ENCODE measurements at regions not wholly inside any gene's neighbourhood (a gene's known extent, or its start where the extent isn't known, plus 50 kb on each side); places are given as distances from the start of the nearest gene placed in this dataset.
"Not testable (repeated sequence)": the region's sequence is repeated elsewhere in the genome, so short reads cannot be mapped to it uniquely, and the experiment has no call there.

DNA sequence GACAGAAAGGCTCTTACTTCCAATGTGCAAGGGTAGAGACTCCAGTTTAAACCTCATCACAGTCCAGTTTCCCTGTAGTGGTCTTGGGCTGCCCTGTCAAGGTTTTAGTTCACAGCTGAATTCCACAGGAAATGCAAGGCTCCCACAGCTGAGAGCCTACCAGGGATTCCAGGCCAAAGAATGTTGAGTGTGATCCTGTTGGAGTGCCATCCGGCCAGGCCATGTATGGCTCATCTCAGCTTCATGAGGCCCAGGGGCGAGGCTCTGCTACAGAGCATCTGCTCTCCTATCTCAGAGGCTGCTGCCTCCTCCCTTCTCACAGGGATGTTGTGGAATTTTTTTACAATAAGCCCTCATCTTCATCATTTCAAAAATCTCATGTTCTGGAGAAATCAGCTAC, 239.8 kb upstream of the CCL2 start:
- Histone ChIP-seq H3K4me3 (no peak overlapping the region), H3K36me3 (replicated peaks in 1 of 2) (no peaks in the 10 kb centered on the region), H3K9me3 (replicated peaks in 1 of 3) (no peaks in the 10 kb centered on the region), H3K27ac (no peak overlapping the region), H3K4me1 (replicated peaks in 1 of 2) (no peaks in the 10 kb centered on the region), H3K27me3 (no peaks in the 10 kb centered on the region)
- TF ChIP-seq, protein P1, sequence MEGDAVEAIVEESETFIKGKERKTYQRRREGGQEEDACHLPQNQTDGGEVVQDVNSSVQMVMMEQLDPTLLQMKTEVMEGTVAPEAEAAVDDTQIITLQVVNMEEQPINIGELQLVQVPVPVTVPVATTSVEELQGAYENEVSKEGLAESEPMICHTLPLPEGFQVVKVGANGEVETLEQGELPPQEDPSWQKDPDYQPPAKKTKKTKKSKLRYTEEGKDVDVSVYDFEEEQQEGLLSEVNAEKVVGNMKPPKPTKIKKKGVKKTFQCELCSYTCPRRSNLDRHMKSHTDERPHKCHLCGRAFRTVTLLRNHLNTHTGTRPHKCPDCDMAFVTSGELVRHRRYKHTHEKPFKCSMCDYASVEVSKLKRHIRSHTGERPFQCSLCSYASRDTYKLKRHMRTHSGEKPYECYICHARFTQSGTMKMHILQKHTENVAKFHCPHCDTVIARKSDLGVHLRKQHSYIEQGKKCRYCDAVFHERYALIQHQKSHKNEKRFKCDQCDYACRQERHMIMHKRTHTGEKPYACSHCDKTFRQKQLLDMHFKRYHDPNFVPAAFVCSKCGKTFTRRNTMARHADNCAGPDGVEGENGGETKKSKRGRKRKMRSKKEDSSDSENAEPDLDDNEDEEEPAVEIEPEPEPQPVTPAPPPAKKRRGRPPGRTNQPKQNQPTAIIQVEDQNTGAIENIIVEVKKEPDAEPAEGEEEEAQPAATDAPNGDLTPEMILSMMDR (IDR thresholded peaks at IDR 0.05): no peak
- no peak for TF ChIP-seq POLR2A (IDR thresholded peaks at IDR 0.05)
- no peak for DNase-seq
- WGBS, 4 donors: 76 to 92% (median 84%) methylated on average over 2 of the region's 2 CpGs
- intact Hi-C loops (cut with DNase I): no loop called here

DNA sequence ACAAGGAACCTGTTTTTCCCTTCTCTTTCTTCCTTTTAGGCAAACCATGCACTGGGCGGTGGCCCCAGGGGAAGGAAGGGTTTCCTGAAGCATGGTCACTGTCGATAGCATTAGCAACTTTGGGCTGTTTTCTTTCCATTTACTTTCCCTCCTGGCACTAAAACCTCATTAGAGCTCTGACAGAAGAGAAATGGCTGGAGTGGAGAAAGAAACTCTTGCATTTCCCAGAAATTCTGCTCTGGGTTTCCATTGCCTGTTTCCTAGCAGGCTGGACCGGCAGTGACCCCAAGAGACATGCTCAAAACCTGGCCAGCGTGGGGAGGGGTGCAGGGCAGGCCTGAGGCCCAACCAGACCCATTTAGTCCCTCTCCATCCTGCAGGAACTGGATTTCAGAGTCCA, 230.7 kb upstream of the CCL2 start:
- intact Hi-C loops (cut with DNase I): no loop called here
- TF ChIP-seq POLR2A (IDR thresholded peaks at IDR 0.05): no peak
- TF ChIP-seq, protein P1 (IDR thresholded peaks at IDR 0.05): no peak
- no peak for DNase-seq
- no peaks in the 10 kb centered on the region for H3K9me3 ChIP-seq (replicated peaks in 1 of 3)
- H3K27ac ChIP-seq: no peak overlapping the region
- whole genome bisulfite sequencing, 4 donors: 40 to 63% (median 59%) methylated on average over 4 of the region's 4 CpGs
- no peak overlapping the region for H3K4me3 ChIP-seq
- H3K36me3 ChIP-seq (replicated peaks in 1 of 2): no peaks in the 10 kb centered on the region
- no peaks in the 10 kb centered on the region for H3K4me1 ChIP-seq (replicated peaks in 1 of 2)
- H3K27me3 ChIP-seq: peaks cover 4% of the 10 kb centered on the region

DNA sequence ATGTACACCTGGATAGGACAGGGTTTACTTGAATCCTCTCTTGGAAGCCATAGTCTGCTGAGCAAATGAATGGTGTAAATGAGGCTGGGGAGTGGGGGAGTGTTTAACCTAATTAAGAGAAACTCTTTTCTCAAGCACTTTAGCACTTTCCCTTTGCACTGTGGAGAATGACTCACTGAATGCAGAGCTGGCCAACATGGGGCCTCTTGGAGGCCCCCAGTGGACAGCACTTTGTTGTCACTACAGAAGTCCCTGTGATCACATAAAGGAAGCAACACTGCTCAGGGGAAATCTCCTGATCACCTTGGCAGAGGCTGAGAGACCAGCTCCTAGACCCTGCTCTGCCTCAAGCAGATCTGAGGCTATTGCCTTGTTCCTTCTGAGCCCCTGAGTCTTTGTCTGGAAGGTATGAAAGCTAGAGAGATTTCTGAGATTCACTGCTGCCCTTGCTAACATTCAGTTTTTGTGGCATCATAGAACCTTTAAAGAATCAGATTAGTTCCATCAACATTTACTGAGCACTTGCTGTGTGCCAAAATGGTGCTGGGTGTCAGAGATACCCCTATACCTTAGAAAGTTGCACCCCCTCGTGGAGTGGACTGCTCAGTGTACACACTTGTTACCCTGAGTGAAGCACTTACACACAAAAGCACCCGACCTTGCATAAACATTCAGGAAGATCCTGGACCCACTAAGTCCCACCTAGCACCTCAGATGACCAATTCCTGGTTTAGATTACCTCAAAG, 230.1 kb upstream of the CCL2 start:
- Histone ChIP-seq H3K27me3 (peaks cover 4% of the 10 kb centered on the region), H3K9me3 (replicated peaks in 1 of 3) (no peaks in the 10 kb centered on the region), H3K36me3 (replicated peaks in 1 of 2) (no peaks in the 10 kb centered on the region), H3K27ac (no peak overlapping the region), H3K4me3 (no peak overlapping the region), H3K4me1 (replicated peaks in 1 of 2) (no peaks in the 10 kb centered on the region)
- intact Hi-C loops (cut with DNase I): no loop called here
- no peak for DNase-seq
- 57 to 70% (median 62%) methylated on average over 2 of the region's 2 CpGs for WGBS, 4 donors
- no peak for TF ChIP-seq POLR2A (IDR thresholded peaks at IDR 0.05)
- TF ChIP-seq, protein P1 (IDR thresholded peaks at IDR 0.05): no peak

DNA sequence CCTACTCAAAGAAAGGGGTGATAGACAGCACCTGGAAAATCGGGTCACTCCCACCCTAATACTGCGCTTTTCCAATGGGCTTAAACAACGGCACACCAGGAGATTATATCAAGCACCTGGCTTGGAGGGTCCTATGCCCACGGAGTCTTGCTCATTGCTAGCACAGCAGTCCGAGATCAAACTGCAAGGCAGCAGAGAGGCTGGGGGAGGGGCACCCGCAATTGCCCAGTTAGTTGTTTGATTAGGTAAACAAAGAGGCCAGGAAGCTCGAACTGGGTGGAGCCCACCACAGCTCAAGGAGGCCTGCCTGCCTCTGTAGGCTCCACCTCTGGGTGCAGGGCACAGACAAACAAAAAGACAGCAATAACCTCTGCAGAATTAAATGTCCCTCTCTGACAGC, 224.5 kb upstream of the CCL2 start:
- H3K4me3 ChIP-seq; H3K27ac ChIP-seq; H3K4me1 ChIP-seq (replicated peaks in 1 of 2); H3K27me3 ChIP-seq; H3K9me3 ChIP-seq (replicated peaks in 1 of 3); intact Hi-C loops (cut with DNase I); DNase-seq; H3K36me3 ChIP-seq (replicated peaks in 1 of 2): not testable (repeated sequence)
- 70 to 76% (median 73%) methylated on average over 7 of the region's 7 CpGs for WGBS, 4 donors

DNA sequence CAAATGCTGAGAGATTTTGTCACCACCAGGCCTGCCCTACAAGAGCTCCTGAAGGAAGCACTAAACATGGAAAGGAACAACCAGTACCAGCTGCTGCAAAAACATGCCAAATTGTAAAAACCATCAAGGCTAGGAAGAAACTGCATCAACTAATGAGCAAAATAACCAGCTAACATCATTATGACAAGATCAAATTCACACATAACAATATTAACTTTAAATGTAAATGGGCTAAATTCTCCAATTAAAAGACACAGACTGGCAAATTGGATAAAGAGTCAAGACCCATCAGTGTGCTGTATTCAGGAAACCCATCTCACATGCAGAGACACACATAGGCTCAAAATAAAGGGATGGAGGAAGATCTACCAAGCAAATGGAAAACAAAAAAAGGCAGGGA, 222.8 kb upstream of the CCL2 start:
- intact Hi-C loops (cut with DNase I); H3K36me3 ChIP-seq (replicated peaks in 1 of 2); H3K27me3 ChIP-seq; H3K27ac ChIP-seq; H3K4me3 ChIP-seq; DNase-seq; H3K9me3 ChIP-seq (replicated peaks in 1 of 3); H3K4me1 ChIP-seq (replicated peaks in 1 of 2): not testable (repeated sequence)

DNA sequence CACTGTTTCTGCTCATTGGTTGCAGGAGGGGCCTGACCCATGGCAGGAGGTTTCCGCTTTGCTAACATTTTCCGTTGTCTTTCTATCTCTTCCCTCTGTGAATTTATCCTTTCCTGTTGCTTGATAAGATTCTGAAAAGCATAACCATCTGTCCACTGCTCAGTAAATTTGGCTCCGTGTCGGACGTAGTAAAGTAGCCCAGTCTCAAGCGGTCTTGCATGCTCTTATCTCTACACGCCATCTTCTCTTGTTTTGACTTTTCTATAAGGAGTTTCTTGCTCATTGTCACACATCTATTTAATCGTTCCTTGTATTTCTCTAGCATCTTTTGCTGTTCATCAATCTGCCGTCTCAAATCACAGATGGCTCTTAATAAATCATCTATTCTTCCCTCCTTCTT, 216.3 kb upstream of the CCL2 start:
- WGBS, 4 donors: 61 to 65% (median 63%) methylated on average over 9 of the region's 9 CpGs
- not testable (repeated sequence) for H3K27me3 ChIP-seq

DNA sequence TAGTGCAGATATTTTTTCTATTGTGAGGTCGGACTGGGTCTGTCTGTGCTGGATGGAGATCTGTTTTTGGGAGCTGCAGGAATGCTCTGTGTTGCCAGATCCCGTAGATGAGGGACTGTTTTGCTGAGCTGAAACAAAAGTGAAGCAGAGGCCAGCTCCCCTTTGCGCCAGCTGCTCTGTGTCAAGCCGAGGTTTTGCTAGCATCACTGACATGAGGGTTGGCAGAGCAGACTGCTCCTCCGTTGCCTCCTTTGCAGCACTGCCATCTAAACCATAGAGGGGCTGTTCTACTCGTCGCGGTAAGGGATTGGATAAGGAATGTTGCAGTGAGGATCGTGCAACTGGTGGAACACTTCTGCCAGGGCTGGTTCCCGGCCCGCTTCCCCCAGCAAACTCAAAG, 215.9 kb upstream of the CCL2 start:
- H3K9me3 ChIP-seq (replicated peaks in 1 of 3); H3K27ac ChIP-seq; H3K36me3 ChIP-seq (replicated peaks in 1 of 2); intact Hi-C loops (cut with DNase I); H3K27me3 ChIP-seq; H3K4me3 ChIP-seq; DNase-seq; H3K4me1 ChIP-seq (replicated peaks in 1 of 2): not testable (repeated sequence)
- WGBS, 4 donors: 67 to 80% (median 78%) methylated on average over 7 to 11 of the region's 11 CpGs

More for the DNA sequence above, 216.3 kb upstream of the CCL2 start:
- DNase-seq: peak in 1 of 7 donors; percentile 2
- intact Hi-C loops (cut with DNase I); H3K27ac ChIP-seq; H3K36me3 ChIP-seq (replicated peaks in 1 of 2); H3K4me3 ChIP-seq; H3K9me3 ChIP-seq (replicated peaks in 1 of 3); H3K4me1 ChIP-seq (replicated peaks in 1 of 2): not testable (repeated sequence)

DNA sequence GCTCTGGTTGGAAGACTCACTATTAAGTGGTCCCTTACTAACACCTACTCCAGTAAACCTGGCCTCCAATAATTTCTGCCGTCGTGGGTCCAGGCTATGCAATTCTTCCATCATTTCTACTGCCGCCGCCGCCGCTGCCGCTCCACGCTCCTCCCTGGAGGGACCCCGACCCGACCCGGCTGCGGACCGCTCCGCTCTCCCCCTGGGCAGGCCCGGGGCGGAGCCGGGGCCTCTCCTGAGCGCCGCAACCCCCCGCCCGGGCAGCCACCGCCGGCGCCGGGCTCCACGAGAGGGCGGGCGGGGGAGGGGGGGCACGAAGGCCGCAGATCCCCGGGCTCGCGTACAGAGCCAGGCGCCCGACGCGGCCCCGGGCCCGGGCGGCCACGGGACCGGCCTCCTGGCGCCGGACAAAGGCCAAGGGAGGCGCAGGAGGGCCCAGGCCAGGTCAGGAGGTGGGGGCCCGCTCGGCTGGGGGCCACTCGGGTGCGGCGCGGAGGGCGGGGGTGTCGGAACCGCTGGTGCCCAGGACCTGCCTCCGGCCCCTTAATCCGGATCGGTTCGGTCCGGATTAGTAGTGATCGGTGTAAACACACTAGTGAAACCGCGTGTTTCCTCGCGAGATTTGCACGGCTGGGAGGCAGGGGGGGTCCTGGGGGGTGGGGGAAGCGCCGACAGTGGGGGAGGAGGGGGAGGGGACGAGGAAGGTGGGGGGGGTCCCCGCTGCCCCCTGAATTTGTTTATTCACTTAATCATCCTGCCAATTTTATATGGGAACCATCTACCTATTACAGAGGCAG, 215.1 kb upstream of the CCL2 start:
- intact Hi-C loops (cut with DNase I); H3K4me3 ChIP-seq; H3K4me1 ChIP-seq (replicated peaks in 1 of 2); H3K27ac ChIP-seq; H3K27me3 ChIP-seq; H3K9me3 ChIP-seq (replicated peaks in 1 of 3); H3K36me3 ChIP-seq (replicated peaks in 1 of 2): not testable (repeated sequence)
- 42 to 69% (median 57%) methylated on average over 28 to 63 of the region's 69 CpGs for WGBS, 4 donors
- DNase-seq: peak in 3 of 7 donors; percentile 8 to 22 (median 15)
